ENCODE measurements at regions not wholly inside any gene's neighbourhood (a gene's known extent, or its start where the extent isn't known, plus 50 kb on each side); places are given as distances from the start of the nearest gene placed in this dataset.
"Not testable (repeated sequence)": the region's sequence is repeated elsewhere in the genome, so short reads cannot be mapped to it uniquely, and the experiment has no call there.

GRCh38 chrX:18003876-18004275, 142.8 kb upstream of the RAI2 start:
- DNase-seq (ENCODE audit: low read depth in 2 of 2): no peak

DNA sequence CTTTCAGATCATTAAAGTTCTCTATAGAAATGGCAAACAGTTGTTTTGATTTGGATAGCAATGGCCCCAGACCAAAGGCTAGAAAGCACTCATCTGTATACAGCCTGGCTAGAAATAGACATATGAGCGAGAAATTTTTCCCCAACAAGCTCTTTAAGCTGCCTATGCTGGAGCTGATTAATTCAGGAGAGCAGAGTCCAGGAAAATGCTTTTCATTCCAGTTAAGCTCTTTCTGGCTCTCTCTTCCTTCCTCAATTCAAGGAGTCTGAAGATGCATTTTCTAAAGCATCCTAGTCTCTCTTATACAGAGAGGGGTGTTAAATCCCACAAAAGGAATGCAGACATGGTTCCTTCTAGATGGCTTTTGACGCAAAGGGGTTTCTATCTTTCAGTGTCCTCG, 141.7 kb upstream of the RAI2 start:
- DNase-seq (ENCODE audit: low read depth in 2 of 2): no peak

- DNase-seq (ENCODE audit: low read depth in 2 of 2): no peak
Measured at GRCh38 chrX:17994429-17994828, 133.3 kb upstream of the RAI2 start.

GRCh38 chrX:17993062-17993461, 132.0 kb upstream of the RAI2 start:
- DNase-seq (ENCODE audit: low read depth in 2 of 2): no peak

DNA sequence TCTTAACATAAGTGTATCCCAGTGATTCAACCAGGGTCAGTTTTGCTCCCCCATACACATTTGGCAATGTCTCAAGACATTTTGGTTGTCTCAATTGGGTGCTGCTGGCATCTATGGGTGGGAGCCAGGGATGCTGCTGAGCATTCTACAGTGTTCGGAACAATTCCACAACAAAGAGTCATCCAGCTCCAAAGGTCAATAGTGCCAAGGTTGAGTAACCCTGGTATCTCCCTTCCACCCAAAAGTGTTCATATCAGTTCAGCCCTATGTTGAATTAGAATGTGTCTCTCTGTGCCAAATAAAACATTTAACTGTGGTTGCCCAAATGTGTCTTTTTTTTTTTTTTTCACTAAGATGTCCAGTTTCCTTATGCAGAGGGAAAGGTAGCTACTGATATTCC, 129.4 kb upstream of the RAI2 start:
- no peak for DNase-seq (ENCODE audit: low read depth in 2 of 2)

DNA sequence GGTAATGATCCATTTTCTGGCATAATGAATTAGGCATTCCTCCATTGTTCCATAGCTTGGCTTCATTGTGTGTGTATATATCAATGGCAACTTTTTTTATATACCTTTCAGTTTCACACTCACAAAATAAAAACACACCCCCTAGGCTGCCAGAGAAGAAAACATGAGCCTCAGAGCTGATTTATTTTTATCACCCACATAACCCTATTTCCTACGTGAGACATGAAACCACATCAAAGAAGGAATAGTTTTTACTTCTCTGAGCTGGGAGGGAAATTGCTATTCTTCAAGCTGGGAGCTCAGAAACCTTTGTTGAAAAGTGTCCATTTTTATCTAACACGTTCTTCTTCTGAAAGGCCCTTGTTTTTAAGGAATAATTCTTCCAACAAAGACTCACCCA, 126.7 kb upstream of the RAI2 start:
- no peak for DNase-seq (ENCODE audit: low read depth in 2 of 2)

- DNase-seq (ENCODE audit: low read depth in 2 of 2): no peak
Measured at GRCh38 chrX:17986977-17987376, 125.9 kb upstream of the RAI2 start.

GRCh38 chrX:17986440-17986839, 125.3 kb upstream of the RAI2 start:
- DNase-seq (ENCODE audit: low read depth in 2 of 2): no peak

DNA sequence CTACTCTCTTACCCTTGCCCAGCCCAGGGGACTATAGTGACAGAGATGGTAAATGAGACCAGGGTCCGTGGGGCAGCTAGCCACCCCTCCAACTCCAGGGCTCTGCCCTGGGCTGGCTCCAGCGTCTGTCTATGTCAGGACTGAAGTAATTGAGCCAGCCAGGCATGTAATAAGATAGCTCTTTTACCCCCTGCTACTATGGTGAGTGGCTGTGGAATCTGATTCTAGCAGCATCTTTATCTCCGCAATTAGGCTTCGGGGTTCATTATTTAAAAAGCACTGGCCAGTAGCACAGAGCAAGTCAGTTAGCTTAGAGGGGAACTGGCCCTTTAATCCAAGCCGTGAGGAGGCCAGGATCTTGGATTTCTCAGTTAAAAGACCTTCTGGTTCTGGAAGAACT, 123.3 kb upstream of the RAI2 start:
- DNase-seq (ENCODE audit: low read depth in 2 of 2): no peak

DNA sequence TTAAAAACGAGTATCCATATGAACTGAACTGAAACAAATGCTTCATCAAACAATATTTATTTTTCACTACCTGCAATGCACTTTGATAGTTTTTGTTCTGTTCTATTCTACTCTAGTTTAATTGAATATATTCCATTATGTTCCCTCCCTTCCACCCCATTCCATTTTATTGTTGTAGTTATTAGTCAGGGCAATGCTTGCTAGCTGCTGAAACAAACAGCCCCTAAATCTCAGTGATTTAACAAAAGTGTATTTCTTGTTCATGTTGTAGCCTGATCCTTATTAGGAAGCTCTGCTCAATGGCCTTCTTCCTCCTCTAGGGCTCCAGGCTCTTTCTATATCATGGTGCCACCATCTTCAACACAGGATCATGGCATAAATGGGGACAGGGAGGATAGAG, 122.3 kb upstream of the RAI2 start:
- no peak for DNase-seq (ENCODE audit: low read depth in 2 of 2)

- DNase-seq (ENCODE audit: low read depth in 2 of 2): no peak
Measured at GRCh38 chrX:17977696-17978095, 116.6 kb upstream of the RAI2 start.

DNA sequence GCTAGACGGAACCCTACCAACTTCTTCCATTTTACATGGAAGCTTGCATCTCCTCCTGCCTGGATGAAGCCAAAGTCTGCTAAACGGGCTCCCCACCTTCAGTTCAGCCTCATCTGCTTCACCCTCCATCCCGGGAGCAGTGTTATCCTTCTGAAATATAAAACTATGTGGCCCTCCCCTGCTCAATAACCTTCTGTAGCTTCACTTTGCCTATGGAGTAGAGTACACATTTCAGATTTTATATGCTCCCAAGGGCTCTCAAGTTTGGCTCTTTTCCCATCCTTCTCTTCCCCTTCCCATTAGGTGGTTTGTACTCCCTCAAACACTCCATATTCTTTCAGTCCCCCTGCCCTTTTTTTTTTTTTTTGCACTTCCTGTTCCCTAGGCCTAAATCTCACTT, 115.9 kb upstream of the RAI2 start:
- DNase-seq (ENCODE audit: low read depth in 2 of 2): no peak

DNA sequence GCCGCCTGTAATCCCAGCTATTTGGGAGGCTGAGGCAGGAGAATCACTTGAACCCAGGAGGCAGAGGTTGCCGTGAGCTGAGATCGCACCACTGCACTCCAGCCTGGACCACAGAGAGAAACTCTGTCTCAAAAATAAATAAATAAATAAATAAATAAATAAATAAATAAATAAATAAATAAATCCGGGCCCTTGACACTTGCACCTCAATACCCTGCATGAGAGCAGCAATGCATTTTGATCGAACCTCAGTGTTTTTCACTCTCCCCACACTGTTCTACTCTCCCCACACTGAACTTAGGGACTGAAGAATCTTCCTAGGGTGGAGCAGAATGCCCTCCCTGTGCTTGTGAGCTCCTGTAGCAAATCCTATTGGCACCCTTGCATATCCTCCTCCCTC, 114.3 kb upstream of the RAI2 start:
- not testable (repeated sequence) for DNase-seq (ENCODE audit: low read depth in 2 of 2)

DNA sequence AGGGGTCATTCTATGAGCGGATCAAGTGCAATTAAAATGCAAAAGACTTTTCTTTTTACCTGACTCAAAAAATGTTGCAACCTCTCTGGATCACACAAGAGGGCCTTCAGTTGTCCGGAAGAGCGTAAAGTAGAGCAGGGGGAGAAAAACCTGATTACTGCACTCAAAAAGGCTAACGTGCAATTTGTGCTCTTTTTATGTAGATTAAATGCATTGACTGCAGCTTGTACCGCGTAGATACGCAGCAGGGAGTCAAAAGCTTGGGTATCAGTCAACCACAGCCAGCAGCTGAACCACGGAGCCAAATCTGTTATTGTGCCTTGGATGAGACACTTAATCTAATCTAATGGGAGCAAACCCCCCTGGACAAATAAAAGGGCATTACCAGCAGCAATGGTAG, 107.3 kb upstream of the RAI2 start:
- no peak for DNase-seq (ENCODE audit: low read depth in 2 of 2)

DNA sequence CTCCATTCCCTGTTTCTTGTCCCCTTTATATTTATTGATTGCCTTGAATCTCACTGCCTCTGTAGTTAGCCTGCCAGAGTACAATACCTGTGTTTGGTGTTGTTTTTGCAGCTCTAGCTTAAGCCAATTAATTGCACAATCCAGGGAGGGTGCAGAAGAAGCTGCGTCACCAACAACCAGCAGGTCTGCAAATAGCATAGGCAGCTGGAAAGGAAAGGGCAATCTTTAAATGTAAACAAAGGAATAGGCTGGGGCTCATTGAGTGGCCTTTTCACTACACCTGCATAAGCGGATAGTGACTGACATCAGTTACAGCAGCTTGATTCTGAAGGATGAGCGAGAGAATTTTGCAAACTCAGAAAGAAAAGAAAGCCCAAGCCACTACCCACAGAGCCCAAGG, 106.8 kb upstream of the RAI2 start:
- DNase-seq (ENCODE audit: low read depth in 2 of 2): no peak

DNA sequence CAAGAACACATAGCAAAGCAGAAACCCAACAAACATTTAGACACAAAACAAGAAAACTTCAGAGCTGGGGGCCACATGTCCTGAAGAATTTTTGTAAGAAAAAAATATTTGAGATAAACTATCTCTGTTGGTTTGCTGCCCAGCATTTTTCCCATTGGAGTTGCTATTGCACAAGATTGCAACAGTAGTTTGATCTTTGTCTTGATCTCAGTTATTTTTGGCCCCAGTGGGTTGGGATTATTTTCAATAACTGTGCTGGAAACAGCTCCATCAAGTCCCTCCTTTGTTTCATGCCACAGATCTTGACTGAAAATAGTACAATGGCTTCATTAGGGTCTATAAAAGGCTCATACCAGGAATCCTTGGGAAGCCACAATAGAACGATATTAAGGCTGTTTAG, 103.8 kb upstream of the RAI2 start:
- DNase-seq (ENCODE audit: low read depth in 2 of 2): no peak

- no peak for DNase-seq (ENCODE audit: low read depth in 2 of 2)
Measured at GRCh38 chrX:17960891-17961290, 99.8 kb upstream of the RAI2 start.

DNA sequence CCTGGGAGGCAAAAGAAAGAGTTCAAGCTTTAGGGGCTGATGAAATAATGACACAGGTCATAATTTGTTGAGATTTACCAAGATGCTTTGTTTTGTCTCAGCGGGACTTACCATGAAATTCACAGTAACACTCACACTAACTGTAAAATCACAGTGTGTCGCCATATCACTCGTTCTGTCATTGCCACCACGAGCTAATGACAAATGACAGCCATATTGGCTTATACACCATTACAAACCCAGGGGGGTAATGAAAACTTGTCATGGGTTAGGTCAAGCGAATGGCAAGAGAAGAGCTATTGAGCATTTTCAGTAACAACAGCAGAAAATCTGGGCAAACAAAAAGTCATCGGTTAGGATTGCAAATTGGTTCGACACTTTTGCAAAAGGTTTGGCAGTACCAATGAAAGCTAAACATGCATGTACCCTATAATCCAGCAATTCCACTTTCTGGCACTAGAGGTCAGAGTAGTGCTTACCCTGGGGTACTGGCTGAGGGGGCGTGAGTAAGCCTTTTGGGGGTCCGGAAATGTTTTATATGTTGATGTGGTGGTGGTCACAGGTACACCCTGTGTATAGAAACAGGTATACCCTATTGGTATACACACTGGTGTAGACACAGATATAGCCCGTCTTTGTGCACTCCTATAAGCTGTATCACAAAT, 83.9 kb upstream of the RAI2 start:
- DNase-seq (ENCODE audit: low read depth in 2 of 2): peak; percentile 4

DNA sequence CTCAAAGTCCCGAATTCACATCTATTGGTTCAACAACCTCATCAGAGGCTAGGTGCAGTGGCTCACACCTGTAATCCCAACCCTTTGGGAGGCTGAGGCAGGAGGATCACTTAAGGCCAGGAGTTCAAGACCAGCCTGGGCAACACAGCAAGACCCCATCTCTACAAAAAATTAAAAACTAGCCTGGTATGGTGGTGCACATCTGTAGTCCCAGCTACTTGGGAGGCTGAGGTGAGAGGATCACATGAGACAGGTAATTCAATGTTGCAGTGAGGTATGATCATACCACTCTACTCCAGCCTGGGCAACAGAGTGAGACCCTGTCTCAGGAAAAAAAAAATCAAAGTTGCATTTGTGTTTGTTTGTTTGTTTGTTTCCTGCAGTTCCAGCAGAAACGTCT, 80.1 kb upstream of the RAI2 start:
- DNase-seq (ENCODE audit: low read depth in 2 of 2): not testable (repeated sequence)

GRCh38 chrX:17939724-17940123, 78.6 kb upstream of the RAI2 start:
- no peak for DNase-seq (ENCODE audit: low read depth in 2 of 2)

GRCh38 chrX:17933856-17934255, 72.8 kb upstream of the RAI2 start:
- no peak for DNase-seq (ENCODE audit: low read depth in 2 of 2)

DNA sequence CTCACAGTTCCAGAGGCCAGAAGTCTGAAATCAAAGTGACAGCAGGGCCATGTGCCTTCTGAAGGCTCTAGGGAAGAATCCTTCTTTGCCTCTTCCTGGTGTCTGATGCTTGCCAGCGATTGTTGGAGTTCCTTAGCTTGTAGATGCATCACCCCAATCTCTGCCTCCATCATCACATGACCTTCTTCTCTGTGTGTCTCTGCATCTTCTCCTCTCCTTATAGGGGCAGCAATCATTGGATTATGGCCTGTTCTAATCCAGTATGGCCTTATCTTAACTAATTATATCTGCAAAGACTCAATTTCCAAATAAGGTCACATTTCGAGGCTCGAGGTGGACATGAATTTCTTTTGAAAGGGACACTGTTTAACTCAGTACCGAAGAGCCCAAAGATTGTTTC, 71.7 kb upstream of the RAI2 start:
- no peak for DNase-seq (ENCODE audit: low read depth in 2 of 2)

DNA sequence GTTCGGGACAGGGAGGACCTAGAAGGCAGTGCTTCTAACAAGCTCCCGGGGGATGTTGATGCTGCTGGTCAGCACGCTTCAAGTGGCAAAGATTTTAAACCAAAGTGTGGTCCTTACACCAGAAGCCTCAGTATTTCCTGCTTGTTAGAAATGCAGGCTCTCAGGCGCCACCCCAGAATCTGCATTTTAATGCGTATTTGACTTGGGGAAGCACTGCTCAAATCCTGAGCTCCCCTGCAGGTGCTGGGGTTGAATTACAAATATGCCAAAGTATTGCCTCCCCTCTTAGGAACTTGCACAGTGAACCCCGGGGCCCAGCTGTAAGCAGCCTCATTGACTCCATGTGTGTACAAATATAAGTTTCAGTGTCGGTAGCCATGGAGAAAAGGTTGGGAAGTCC, 70.8 kb upstream of the RAI2 start:
- no peak for DNase-seq (ENCODE audit: low read depth in 2 of 2)

DNA sequence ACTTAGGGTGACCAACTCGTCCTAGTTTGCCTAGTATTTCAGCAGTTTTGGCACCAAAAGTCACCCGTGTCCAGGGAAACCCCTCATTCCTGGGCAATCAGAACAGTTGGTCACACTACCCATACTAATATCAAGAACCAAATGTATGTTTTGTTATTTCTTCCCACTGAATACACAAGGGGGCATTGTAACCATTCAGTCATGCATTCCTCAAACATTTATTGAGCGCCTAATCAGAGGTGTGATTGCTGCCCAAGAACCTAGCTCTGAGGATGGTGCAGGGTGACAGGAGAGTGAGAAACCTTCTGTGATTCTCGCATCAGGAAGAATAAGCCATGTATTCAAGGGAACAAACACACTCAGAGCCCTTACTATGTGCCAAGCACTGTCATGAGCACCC, 69.8 kb upstream of the RAI2 start:
- no peak for DNase-seq (ENCODE audit: low read depth in 2 of 2)

Measured in dermis microvascular lymphatic vessel endothelial cell (primary cell).